Activated CD4-positive, alpha-beta T cell treated with anti-CD3 and anti-CD28 coated beads for 4 hours (primary cell): ENCODE measurements at regions not wholly inside any gene's neighbourhood (a gene's known extent, or its start where the extent isn't known, plus 50 kb on each side); places are given as distances from the start of the nearest gene placed in this dataset.

Source experiments
- DNase-seq, 2 donors: peaks; one replicate each; pipeline ENCODE4 v3.0.0-alpha.2; 2020

- DNase-seq = no peak
Measured at GRCh38 chr20:52859156-52859876, 112.8 kb upstream of the TSHZ2 start.

DNA sequence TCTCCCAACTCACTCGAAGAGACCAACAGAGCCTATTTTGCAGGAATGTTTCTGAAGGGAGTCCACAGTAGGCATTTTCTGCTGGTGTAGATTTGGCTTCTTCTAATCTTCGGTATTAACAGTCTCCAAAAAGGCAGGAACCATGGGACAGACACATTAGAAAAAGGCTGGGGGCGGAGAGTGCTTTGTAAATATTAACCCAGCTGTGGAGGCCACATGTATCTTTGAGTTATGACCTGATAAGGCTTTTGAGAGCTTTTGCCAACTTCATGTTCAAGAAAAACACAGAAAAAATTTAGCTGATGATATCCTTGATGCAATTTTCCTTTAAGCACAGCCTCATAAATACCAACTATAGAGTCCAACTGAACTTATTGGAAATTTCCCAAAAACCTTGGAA, 119.4 kb upstream of the TSHZ2 start:
- DNase-seq = no peak

DNA sequence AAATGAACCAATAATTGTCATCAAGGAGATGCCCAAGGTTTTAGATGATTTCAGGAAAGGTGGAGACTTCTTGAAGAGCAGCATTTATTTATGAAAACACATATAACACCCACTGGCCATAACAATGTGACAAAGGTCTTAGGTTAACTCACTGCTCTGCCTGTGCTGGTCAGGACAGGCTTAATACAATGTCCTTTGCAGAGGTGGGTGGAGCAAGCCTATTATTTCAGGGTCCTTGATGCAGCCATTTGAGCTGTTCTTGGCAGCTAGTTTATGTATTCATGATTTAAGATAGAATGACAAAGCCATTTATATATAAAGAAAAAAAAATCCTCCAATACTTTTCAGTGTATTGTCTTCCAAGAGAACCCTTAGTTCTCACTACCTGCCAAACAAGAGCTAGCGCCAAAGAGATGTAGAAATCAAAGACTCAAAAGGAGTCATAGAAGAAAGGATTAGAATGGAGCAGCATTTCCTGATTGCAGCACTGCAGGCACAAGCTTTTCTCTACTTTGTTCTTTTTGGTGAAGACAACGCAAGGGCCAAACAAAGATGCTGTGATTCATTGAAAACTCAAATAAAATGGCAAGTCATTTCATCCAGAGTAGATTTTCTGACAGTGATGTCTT, 124.3 kb upstream of the TSHZ2 start:
- no peak for DNase-seq

DNA sequence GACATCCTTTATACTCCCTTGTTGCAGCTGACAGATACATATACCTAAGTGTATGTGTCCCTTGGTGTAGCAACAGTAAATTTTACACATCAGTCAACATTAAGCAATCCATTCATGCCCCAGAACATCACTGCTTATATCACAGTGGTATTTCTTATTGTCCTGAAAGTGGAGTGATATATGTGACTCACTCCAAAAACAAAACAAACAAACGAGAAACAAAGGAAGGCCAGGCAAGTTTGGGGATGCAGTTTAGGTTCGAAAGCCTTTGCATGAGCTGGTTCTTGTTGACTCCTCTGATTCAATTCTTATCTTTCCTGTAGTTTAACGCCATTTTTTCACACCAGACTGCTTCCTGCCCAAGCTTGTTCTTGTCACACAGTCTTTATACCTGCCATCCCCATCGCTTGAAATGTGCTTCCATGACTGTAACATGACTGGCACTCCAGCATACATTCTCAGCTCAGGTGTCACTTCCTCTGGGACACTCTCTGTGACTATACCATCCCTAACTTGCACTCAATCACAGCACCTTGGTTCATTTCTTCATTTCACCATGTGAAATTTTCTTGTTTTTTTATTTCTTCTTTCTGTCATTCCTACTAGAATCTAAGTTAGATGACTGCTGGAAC, 125.0 kb upstream of the TSHZ2 start:
- no peak for DNase-seq

GRCh38 chr20:52845044-52845443, 127.1 kb upstream of the TSHZ2 start:
- DNase-seq = no peak

- DNase-seq = no peak
Measured at GRCh38 chr20:52843425-52843824, 128.7 kb upstream of the TSHZ2 start.

DNA sequence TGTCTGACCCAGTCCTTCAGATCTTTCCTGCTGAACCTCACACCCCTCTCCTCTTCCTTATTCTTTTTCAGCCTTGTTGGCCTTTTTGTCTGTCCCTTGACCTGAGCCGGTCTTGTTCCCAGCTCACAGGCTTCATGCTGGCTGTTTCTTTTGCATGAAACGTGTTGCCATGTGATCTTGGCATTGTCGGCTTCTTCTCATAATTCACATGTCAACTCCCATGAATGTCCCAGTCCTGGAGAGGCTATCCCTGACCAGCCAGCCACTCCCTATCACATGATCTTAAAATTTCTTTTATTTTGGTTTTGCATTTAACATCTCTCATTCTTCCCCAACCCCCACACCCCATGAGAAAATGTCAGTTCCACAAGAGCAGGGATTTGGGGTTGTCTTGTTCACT, 131.2 kb upstream of the TSHZ2 start:
- DNase-seq = no peak

- no peak for DNase-seq
Measured at GRCh38 chr20:52840041-52840440, 132.1 kb upstream of the TSHZ2 start.

DNA sequence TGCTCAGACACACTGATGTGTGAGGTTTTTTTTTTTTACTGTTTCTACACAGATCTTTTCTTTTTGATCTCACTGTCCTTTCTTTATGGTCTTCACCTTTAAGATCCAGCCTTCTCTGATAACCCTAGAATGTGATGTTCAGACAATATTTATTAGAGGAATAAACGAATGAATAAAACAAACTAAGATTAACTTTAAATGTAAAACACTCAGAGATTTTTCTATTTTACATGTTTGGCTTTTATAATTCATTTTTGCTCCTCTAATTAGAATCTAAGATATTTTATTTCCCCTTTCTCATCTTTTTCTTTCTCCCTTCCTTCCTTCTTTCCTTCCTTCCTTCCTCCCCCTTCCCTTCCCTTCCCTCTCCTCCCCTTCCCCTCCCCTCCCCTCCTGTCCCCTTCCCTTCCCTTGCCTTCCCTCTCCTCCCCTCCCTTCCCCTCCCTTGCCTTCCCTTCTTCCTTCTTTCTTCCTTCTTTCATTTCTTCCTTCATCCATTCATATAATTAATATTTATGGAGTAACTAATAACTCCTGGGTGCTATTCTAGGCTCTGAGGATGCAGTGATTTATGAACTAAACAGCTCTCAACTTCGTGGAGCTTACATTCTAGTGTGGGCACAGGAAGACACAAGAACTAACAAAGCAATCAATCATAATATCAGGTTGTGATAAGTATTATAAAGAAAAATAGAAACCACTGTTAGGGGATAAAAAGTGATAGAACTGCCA, 133.5 kb upstream of the TSHZ2 start:
- DNase-seq = no peak

- no peak for DNase-seq
Measured at GRCh38 chr20:52837378-52837777, 134.8 kb upstream of the TSHZ2 start.

DNA sequence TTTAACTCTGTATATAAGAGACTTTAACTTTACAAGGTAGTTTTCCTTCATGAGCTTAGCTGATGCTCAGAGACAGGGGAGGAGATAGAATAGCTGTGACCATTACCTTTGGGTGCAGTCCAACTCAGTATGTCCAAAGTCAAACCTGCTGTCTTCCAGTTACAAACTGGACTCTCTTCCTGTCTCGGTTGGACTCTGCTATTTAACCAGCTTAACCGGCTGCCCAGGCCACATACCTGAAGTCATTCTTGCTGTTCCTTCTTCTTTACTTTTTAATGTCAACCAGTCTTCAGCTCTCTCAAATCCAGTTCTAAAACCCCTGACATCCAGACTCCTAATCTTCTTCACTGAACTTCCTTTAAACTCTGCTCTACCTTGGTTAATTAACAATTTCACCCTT, 138.3 kb upstream of the TSHZ2 start:
- no peak for DNase-seq

GRCh38 chr20:52832151-52832774, 139.9 kb upstream of the TSHZ2 start:
- DNase-seq = no peak

DNA sequence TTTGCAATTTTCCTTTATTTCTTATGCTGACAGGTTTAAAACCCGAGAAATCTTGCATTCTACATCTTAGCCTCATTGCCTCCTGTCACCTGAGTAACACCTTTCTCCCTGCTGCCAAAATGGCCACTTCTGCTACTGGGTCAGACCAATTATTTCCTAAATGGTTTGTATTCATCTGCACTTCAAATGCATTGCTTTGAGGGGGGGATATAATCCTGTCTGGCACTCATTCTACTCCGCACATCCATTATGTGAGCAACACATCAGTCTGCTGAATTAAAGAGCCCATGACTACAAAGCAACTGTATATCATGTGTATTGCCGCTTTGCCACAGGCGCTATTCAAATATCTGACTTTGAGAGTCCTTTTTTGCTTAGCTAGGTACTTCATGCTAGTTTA, 141.6 kb upstream of the TSHZ2 start:
- no peak for DNase-seq

- DNase-seq = no peak
Measured at GRCh38 chr20:52829111-52829510, 143.0 kb upstream of the TSHZ2 start.

DNA sequence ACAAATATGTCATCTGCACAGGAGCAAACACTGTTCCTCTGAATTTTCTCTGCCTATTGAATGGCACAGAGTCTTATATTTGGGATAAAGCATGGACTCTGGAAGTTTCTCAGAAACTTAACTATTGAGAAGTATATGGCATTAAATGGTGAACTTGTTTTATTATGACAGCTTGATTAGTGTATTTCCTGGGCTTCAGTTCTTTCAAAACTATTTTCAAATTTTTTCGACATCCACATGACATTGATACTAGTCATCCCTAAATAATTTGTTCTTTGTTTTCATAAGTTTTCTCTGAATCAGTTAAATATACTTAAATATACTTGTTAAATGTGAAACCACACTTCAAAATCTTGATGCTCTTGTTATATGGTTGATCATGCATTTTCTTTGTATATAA, 144.0 kb upstream of the TSHZ2 start:
- DNase-seq = no peak

DNA sequence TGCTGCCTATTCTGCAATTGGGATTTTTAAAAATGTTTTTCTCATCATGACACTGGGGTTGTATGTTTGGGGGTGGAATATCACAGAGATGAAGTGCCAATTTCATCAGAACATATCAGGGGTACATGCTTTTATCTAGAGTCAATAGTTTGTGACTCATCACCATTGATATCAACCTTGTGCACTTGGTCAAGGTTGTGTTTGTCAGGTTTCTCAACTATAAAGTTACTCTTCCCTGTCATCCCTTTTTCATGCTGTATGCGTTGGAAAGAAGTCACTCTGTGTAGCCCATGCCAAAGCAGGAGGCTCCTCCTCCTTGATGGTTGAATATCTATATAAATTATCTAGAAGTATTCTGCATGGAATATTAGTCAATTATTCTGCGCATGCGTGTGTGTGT, 145.4 kb upstream of the TSHZ2 start:
- DNase-seq = no peak

- DNase-seq = no peak
Measured at GRCh38 chr20:52826321-52826720, 145.8 kb upstream of the TSHZ2 start.

- no peak for DNase-seq
Measured at GRCh38 chr20:52824494-52825216, 147.5 kb upstream of the TSHZ2 start.

GRCh38 chr20:52823303-52823702, 148.9 kb upstream of the TSHZ2 start:
- DNase-seq = no peak

DNA sequence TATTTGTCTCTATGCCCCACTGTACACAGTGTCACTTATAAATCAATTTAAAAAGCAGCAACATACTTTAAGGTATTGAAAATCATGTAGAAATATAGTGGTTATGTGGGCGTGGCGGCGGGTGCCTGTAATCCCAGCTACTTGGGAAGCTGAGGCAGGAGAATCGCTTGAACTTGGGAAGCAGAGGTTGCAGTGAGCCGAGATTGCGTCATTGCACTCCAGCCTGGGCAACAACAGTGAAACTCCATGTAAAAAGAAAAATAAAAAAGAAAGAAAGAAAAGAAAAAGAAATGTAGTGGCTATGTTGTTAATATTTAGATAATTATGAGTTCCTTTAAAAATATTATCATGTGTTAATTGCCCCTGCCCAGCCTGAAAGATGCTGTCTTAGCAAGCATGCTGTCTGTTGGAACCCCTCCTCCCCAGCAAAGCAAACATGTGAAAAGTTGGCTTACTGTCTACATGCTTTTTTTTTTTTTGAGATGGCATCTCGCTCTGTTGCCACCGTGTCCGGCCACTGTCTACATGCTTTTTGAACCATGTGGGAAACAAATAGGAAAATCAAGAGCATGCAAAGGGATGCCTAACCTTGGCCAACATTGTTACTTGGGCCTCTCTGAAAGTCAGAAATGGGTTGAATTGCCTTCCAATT, 151.4 kb upstream of the TSHZ2 start:
- DNase-seq = no peak

GRCh38 chr20:52818491-52818890, 153.7 kb upstream of the TSHZ2 start:
- DNase-seq = no peak

- no peak for DNase-seq
Measured at GRCh38 chr20:52817981-52818380, 154.2 kb upstream of the TSHZ2 start.
